Activated CD4-positive, alpha-beta T cell treated with anti-CD3 and anti-CD28 coated beads for 36 hours (primary cell): ENCODE measurements at regions not wholly inside any gene's neighbourhood (a gene's known extent, or its start where the extent isn't known, plus 50 kb on each side); places are given as distances from the start of the nearest gene placed in this dataset.

Experiments
- ATAC-seq: fragments of 200-7000 bp; cut with Tn5 transposase; one replicate; pipeline ENCODE4 v1.10.0; 2021; ENCODE audit warnings: mild to moderate bottlenecking, moderate library complexity
- CTCF ChIA-PET: fragments of 350-600 bp; sonication (Branson Sonifier 250); formaldehyde crosslinking; loops from one replicate; lab custom pipeline; 2021; ENCODE audit warnings: antibody characterized with exemption; lab: Charles Lee
- POLR2A ChIA-PET: fragments of 350-600 bp; sonication (Branson Sonifier 250); formaldehyde crosslinking; loops from one replicate; lab custom pipeline; 2021; ENCODE audit warnings: antibody characterized with exemption, inconsistent platforms; lab: Charles Lee
- DNase-seq: peaks from one replicate; pipeline ENCODE4 v3.0.0-alpha.2; 2020
- H3K27ac Mint-ChIP-seq: one replicate; pipeline ENCODE4 v1.8.0; 2021; ENCODE audit warnings: mixed read lengths
- H3K27me3 Mint-ChIP-seq: one replicate; pipeline ENCODE4 v1.8.0; 2021; ENCODE audit warnings: mixed read lengths
- H3K36me3 Mint-ChIP-seq: one replicate; pipeline ENCODE4 v1.8.0; 2021; ENCODE audit warnings: low read depth, mixed read lengths
- H3K4me1 Mint-ChIP-seq: one replicate; pipeline ENCODE4 v1.8.0; 2021; ENCODE audit warnings: mixed read lengths
- H3K4me3 Mint-ChIP-seq: one replicate; pipeline ENCODE4 v1.8.0; 2021; ENCODE audit warnings: mild to moderate bottlenecking, moderate library complexity, mixed read lengths
- H3K9me3 Mint-ChIP-seq: one replicate; pipeline ENCODE4 v1.8.0; 2021; ENCODE audit warnings: low read depth, mixed read lengths
- intact Hi-C, 2 experiments: fragments of 100-400 bp; cut with DNase I in 1 of 2; cut with micrococcal nuclease in 1 of 2; formaldehyde crosslinking; loops; one replicate each; pipeline versions ENCODE4 v1.14.2 to v1.15.1; 2022 to 2024; cut with DNase I, micrococcal nuclease

- no peaks in the 10 kb centered on the region for H3K4me1 Mint-ChIP-seq
- ATAC-seq: no peak
These were observed 136.5 kb downstream of the MTRR start for GRCh38 chr5:8005416-8005815.

GRCh38 chr5:8012131-8012977 lies 143.4 kb downstream of the MTRR start:
- Mint-ChIP-seq H3K27me3 (peaks cover 2% of the 10 kb centered on the region), H3K9me3 (peaks cover 3% of the 10 kb centered on the region), H3K27ac (no peak overlapping the region), H3K4me3 (no peak overlapping the region), H3K4me1 (no peaks in the 10 kb centered on the region), H3K36me3 (no peaks in the 10 kb centered on the region)
- ChIA-PET POLR2A (no interaction called here), CTCF (no interaction called here)
- DNase-seq (no peak), ATAC-seq (no peak)
- intact Hi-C loops: no loop called here

More at GRCh38 chr5:8005416-8005815, 136.5 kb downstream of the MTRR start:
- DNase-seq: no peak
- H3K27me3 Mint-ChIP-seq: peaks cover 2% of the 10 kb centered on the region
- H3K4me3 Mint-ChIP-seq: no peak overlapping the region
- intact Hi-C loops: no loop called here
- peaks cover 6% of the 10 kb centered on the region for H3K9me3 Mint-ChIP-seq
- H3K36me3 Mint-ChIP-seq: no peaks in the 10 kb centered on the region
- ChIA-PET POLR2A (no interaction called here), CTCF (interaction anchor here (0.7 kb wide), 1 partner anchor 79 kb away, joined by 3 read pairs; no protein-coding TSS in a partner anchor)
- H3K27ac Mint-ChIP-seq: no peak overlapping the region

GRCh38 chr5:8013948-8014710 lies 145.2 kb downstream of the MTRR start:
- Mint-ChIP-seq H3K27me3 (no peaks in the 10 kb centered on the region), H3K27ac (no peak overlapping the region), H3K4me1 (no peaks in the 10 kb centered on the region), H3K9me3 (peaks cover 8% of the 10 kb centered on the region), H3K36me3 (no peaks in the 10 kb centered on the region), H3K4me3 (no peak overlapping the region)
- intact Hi-C loops: no loop called here
- ChIA-PET POLR2A (no interaction called here), CTCF (no interaction called here)
- no peak for DNase-seq
- ATAC-seq: no peak

- DNase-seq (no peak), ATAC-seq (no peak)
- intact Hi-C loops: no loop called here
- Mint-ChIP-seq H3K9me3 (peaks cover 10% of the 10 kb centered on the region), H3K27ac (no peak overlapping the region), H3K36me3 (no peaks in the 10 kb centered on the region), H3K4me1 (no peaks in the 10 kb centered on the region), H3K4me3 (no peak overlapping the region), H3K27me3 (no peaks in the 10 kb centered on the region)
- ChIA-PET CTCF (no interaction called here), POLR2A (no interaction called here)
These were observed 150.8 kb downstream of the MTRR start for GRCh38 chr5:8019719-8020218.

GRCh38 chr5:8020861-8021514 lies 152.0 kb downstream of the MTRR start:
- Mint-ChIP-seq H3K27me3 (no peaks in the 10 kb centered on the region), H3K27ac (no peak overlapping the region), H3K9me3 (peaks cover 10% of the 10 kb centered on the region), H3K36me3 (no peaks in the 10 kb centered on the region), H3K4me1 (no peaks in the 10 kb centered on the region), H3K4me3 (no peak overlapping the region)
- intact Hi-C loops: no loop called here
- CTCF ChIA-PET: no interaction called here
- ATAC-seq (no peak), DNase-seq (no peak)
- POLR2A ChIA-PET: no interaction called here

- intact Hi-C loops: no loop called here
- peaks cover 2% of the 10 kb centered on the region for H3K27me3 Mint-ChIP-seq
- no peak for DNase-seq
These were observed 159.3 kb downstream of the MTRR start for GRCh38 chr5:8028243-8028642.

GRCh38 chr5:8033261-8033660 lies 164.3 kb downstream of the MTRR start:
- DNase-seq (no peak), ATAC-seq (no peak)
- H3K4me3 Mint-ChIP-seq: no peak overlapping the region
- H3K4me1 Mint-ChIP-seq: no peaks in the 10 kb centered on the region
- intact Hi-C loops: no loop called here
- no peaks in the 10 kb centered on the region for H3K36me3 Mint-ChIP-seq
- CTCF ChIA-PET: no interaction called here
- peaks cover 8% of the 10 kb centered on the region for H3K27me3 Mint-ChIP-seq
- H3K27ac Mint-ChIP-seq: no peak overlapping the region
- no peaks in the 10 kb centered on the region for H3K9me3 Mint-ChIP-seq
- POLR2A ChIA-PET: no interaction called here

More at GRCh38 chr5:8028243-8028642, 159.3 kb downstream of the MTRR start:
- Mint-ChIP-seq H3K36me3 (no peaks in the 10 kb centered on the region), H3K4me1 (no peaks in the 10 kb centered on the region), H3K9me3 (no peaks in the 10 kb centered on the region), H3K27ac (no peak overlapping the region), H3K4me3 (no peak overlapping the region)
- CTCF ChIA-PET: interaction anchor here (0.6 to 1.1 kb wide), 2 partner anchors 12 to 20 kb away, joined by 3 read pairs; no protein-coding TSS in a partner anchor
- POLR2A ChIA-PET: no interaction called here
- ATAC-seq: no peak

GRCh38 chr5:8034852-8035251 lies 165.9 kb downstream of the MTRR start:
- H3K27me3 Mint-ChIP-seq: peaks cover 8% of the 10 kb centered on the region
- H3K27ac Mint-ChIP-seq: no peak overlapping the region
- H3K4me1 Mint-ChIP-seq: no peaks in the 10 kb centered on the region
- ChIA-PET CTCF (interaction anchor here (0.6 kb wide), 2 partner anchors 53 to 167 kb away, joined by 3 read pairs; no protein-coding TSS in a partner anchor), POLR2A (no interaction called here)
- ATAC-seq (no peak), DNase-seq (no peak)
- no peak overlapping the region for H3K4me3 Mint-ChIP-seq
- no peaks in the 10 kb centered on the region for H3K9me3 Mint-ChIP-seq
- intact Hi-C loops: no loop called here
- no peaks in the 10 kb centered on the region for H3K36me3 Mint-ChIP-seq

GRCh38 chr5:8048920-8049319 lies 180.0 kb downstream of the MTRR start:
- CTCF ChIA-PET: interaction anchor here (0.6 kb wide), 1 partner anchor 134 kb away, joined by 3 read pairs; no protein-coding TSS in a partner anchor
- intact Hi-C loops: no loop called here

GRCh38 chr5:8050616-8051175 lies 181.7 kb downstream of the MTRR start:
- ATAC-seq (no peak), DNase-seq (no peak)
- intact Hi-C loops: no loop called here
- Mint-ChIP-seq H3K9me3 (peaks cover 4% of the 10 kb centered on the region), H3K27ac (no peak overlapping the region), H3K36me3 (no peaks in the 10 kb centered on the region), H3K27me3 (no peaks in the 10 kb centered on the region), H3K4me3 (no peak overlapping the region), H3K4me1 (no peaks in the 10 kb centered on the region)
- ChIA-PET POLR2A (no interaction called here), CTCF (no interaction called here)

More at GRCh38 chr5:8048920-8049319, 180.0 kb downstream of the MTRR start:
- no peak overlapping the region for H3K4me3 Mint-ChIP-seq
- H3K4me1 Mint-ChIP-seq: no peaks in the 10 kb centered on the region
- H3K9me3 Mint-ChIP-seq: peaks cover 7% of the 10 kb centered on the region
- H3K36me3 Mint-ChIP-seq: no peaks in the 10 kb centered on the region
- no peak for DNase-seq
- no peak overlapping the region for H3K27ac Mint-ChIP-seq
- POLR2A ChIA-PET: no interaction called here
- no peak for ATAC-seq
- no peaks in the 10 kb centered on the region for H3K27me3 Mint-ChIP-seq

- Mint-ChIP-seq H3K27ac (no peak overlapping the region), H3K4me3 (no peak overlapping the region), H3K4me1 (no peaks in the 10 kb centered on the region), H3K9me3 (peaks cover 4% of the 10 kb centered on the region), H3K27me3 (peaks cover 2% of the 10 kb centered on the region), H3K36me3 (no peaks in the 10 kb centered on the region)
- ChIA-PET CTCF (no interaction called here), POLR2A (no interaction called here)
- intact Hi-C loops: no loop called here
- no peak for DNase-seq
- ATAC-seq: no peak
These were observed 184.3 kb downstream of the MTRR start for GRCh38 chr5:8053270-8053669.
